Naive thymus-derived CD4-positive, alpha-beta T cell (primary cell): ENCODE measurements at regions not wholly inside any gene's neighbourhood (a gene's known extent, or its start where the extent isn't known, plus 50 kb on each side); places are given as distances from the start of the nearest gene placed in this dataset.

ENCODE experiments used
- ATAC-seq: fragments of 150-1000 bp; cut with Tn5 transposase; 2 replicates; pipeline ENCODE4 v1.10.0; 2021; ENCODE audit warnings: mild to moderate bottlenecking, moderate library complexity
- CTCF ChIA-PET: fragments of 350-600 bp; sonication (Branson Sonifier 250); formaldehyde crosslinking; loops from one replicate; lab custom pipeline; 2021; ENCODE audit warnings: antibody characterized with exemption; lab: Charles Lee
- POLR2A ChIA-PET: fragments of 350-600 bp; sonication (Branson Sonifier 250); formaldehyde crosslinking; loops from one replicate; lab custom pipeline; 2021; ENCODE audit warnings: antibody characterized with exemption, inconsistent platforms; lab: Charles Lee
- DNase-seq, 9 donors: peaks; one replicate each; pipeline versions ENCODE4 v3.0.0 to v3.0.0-alpha.2; 2020 to 2022; ENCODE audit warnings: mixed read lengths in 1 of 9
- H3K27ac ChIP-seq: one replicate; pipeline ENCODE4 v1.7.0; 2013; ENCODE audit warnings: mild to moderate bottlenecking, low read depth, low read length, moderate library complexity
- H3K27me3 ChIP-seq, 2 donors: one replicate each; pipeline ENCODE4 v1.7.0; 2013; ENCODE audit warnings: low read length in 2 of 2, mild to moderate bottlenecking in 2 of 2, moderate library complexity in 2 of 2; ENCODE audit not compliant: control insufficient read depth in 2 of 2, insufficient read depth in 2 of 2
- H3K36me3 ChIP-seq, 3 experiments: 1 replicate in 2 of 3; 2 replicates in 1 of 3; pipeline ENCODE4 v1.7.0; 2013; ENCODE audit warnings: low read length in 3 of 3, mild to moderate bottlenecking in 3 of 3, moderate library complexity in 1 of 3; ENCODE audit not compliant: insufficient read depth in 3 of 3, control insufficient read depth in 2 of 3
- H3K4me1 ChIP-seq, 2 donors: one replicate each; pipeline ENCODE4 v1.7.0; 2013; ENCODE audit warnings: low read length in 2 of 2, mild to moderate bottlenecking in 2 of 2, moderate library complexity in 1 of 2; ENCODE audit not compliant: control insufficient read depth in 2 of 2, insufficient read depth in 2 of 2
- H3K4me3 ChIP-seq: 2 replicates; pipeline ENCODE4 v1.7.0; 2013; ENCODE audit warnings: mild to moderate bottlenecking, low read length
- H3K9me3 ChIP-seq, 3 experiments: 1 replicate in 2 of 3; 2 replicates in 1 of 3; pipeline ENCODE4 v1.7.0; 2013; ENCODE audit warnings: low read length in 3 of 3; ENCODE audit not compliant: control insufficient read depth in 2 of 3
- H3K27ac Mint-ChIP-seq, 9 donors: one replicate each; pipeline ENCODE4 v1.8.0; 2020 to 2022; ENCODE audit warnings: mixed read lengths in 9 of 9, mild to moderate bottlenecking in 8 of 9, moderate library complexity in 5 of 9, inconsistent platforms in 2 of 9
- H3K27me3 Mint-ChIP-seq, 5 donors: one replicate each; pipeline ENCODE4 v1.8.0; 2021 to 2022; ENCODE audit warnings: mixed read lengths in 5 of 5, mild to moderate bottlenecking in 1 of 5
- H3K36me3 Mint-ChIP-seq, 5 donors: one replicate each; pipeline ENCODE4 v1.8.0; 2020 to 2022; ENCODE audit warnings: mixed read lengths in 5 of 5, mild to moderate bottlenecking in 3 of 5, inconsistent platforms in 1 of 5
- H3K4me1 Mint-ChIP-seq, 7 donors: one replicate each; pipeline ENCODE4 v1.8.0; 2020 to 2022; ENCODE audit warnings: mixed read lengths in 7 of 7, mild to moderate bottlenecking in 3 of 7, inconsistent platforms in 1 of 7
- H3K4me3 Mint-ChIP-seq, 10 donors: one replicate each; pipeline ENCODE4 v1.8.0; 2020 to 2022; ENCODE audit warnings: mild to moderate bottlenecking in 10 of 10, mixed read lengths in 10 of 10, moderate library complexity in 6 of 10, inconsistent platforms in 2 of 10
- H3K9me3 Mint-ChIP-seq, 11 donors: one replicate each; pipeline ENCODE4 v1.8.0; 2020 to 2022; ENCODE audit warnings: mixed read lengths in 11 of 11, mild to moderate bottlenecking in 4 of 11, inconsistent platforms in 1 of 11, moderate library complexity in 1 of 11
- intact Hi-C, 2 donors: fragments of 100-400 bp; cut with micrococcal nuclease; formaldehyde crosslinking; loops; one replicate each; pipeline ENCODE4 v1.15.1; 2023

DNA sequence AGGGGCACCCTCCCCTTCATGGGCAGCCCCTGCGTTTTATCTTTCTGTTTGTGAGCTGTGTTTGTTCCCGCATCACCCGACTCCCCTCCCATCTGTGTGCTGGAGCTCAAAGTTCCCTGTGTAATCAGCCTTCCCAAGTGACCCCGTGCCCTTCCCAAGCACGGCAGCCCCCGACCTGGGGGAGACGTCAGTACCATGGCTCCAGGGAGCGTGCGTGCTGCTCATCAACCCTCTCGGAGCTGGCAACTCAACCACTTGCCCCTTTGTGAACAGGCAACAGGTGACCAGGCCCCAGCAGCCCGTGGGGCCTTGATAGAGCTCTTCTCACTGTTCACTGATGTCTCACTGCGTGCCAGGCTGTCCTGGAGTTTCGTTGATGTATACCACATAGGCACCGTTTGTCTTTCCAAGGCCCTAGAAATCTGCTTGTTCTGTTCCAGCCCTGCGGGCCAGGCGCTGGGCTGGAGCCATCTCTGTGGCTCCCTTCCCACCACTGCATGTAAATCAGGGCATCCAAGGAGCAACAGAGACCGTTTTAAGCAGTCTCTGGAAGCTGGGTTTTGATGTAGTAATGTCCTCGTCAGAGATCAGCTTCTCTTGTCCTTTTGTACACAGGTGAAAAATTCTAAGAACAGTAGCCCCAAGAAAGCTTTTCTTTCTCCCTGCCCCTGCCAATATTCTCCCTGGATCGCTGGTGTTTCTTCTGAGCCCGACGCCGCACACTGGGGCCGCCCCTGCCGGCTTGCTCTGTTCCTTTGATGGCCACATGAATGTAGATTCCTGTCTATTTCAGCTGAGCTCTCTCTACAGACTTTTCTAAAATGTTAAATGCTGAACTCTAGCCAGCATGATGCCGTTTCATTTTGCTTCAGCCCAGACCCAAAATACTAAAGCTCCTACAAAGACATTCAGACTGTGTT lies 107.0 kb upstream of the PTPRM start:
- intact Hi-C loops = no loop called here
- Mint-ChIP-seq H3K4me1 (no peaks in the 10 kb centered on the region), H3K9me3 (peaks cover 0 to 4% (median 0%) of the 10 kb centered on the region in 11 donors), H3K27me3 (no peaks in the 10 kb centered on the region), H3K4me3 (no peak overlapping the region), H3K27ac (no peak overlapping the region), H3K36me3 (no peaks in the 10 kb centered on the region)
- Histone ChIP-seq H3K36me3 (no peaks in the 10 kb centered on the region), H3K9me3 (no peaks in the 10 kb centered on the region), H3K4me3 (no peak overlapping the region), H3K4me1 (no peaks in the 10 kb centered on the region), H3K27me3 (no peaks in the 10 kb centered on the region), H3K27ac (no peak overlapping the region)
- ChIA-PET CTCF (no interaction called here), POLR2A (no interaction called here)
- no peak for ATAC-seq
- DNase-seq = no peak

DNA sequence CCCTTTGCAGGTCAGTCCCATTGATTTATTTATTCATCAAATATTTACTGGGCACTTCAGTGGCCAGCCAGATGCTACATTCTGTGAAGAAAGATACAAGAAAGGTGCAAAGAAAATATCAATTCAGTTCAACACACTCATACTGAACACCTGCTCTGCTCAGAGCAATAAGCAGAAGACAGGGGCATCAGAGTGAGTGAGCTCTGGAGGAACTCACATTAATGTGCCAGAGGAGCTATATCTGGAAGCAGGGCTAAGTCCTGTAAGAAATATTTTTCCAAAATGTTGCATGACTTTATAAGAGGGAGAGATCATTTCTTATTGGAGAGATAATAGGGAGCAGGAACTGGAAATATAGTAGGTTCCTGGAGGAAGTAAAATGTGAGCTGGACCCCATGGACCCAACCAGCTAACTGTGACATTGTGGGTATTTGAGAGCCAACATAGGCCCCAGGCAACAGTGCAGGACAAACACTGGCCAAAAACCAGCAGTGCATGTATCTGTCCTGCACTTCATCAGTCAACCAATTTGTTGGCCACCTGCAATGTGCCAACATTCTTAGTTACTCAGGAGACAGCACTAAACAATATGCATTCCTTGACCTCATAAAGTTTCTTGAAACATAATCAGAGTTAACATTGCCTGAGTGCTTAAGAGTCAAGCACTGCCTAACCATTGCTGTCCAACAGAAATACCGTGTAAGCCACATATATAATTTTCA lies 102.7 kb upstream of the PTPRM start:
- Histone ChIP-seq H3K4me1 (no peaks in the 10 kb centered on the region), H3K36me3 (no peaks in the 10 kb centered on the region), H3K27ac (no peak overlapping the region), H3K27me3 (no peaks in the 10 kb centered on the region), H3K9me3 (no peaks in the 10 kb centered on the region), H3K4me3 (no peak overlapping the region)
- ChIA-PET CTCF (no interaction called here), POLR2A (no interaction called here)
- no peak overlapping the region for H3K4me3 Mint-ChIP-seq
- no peak overlapping the region for H3K27ac Mint-ChIP-seq
- intact Hi-C loops = no loop called here
- peaks cover 0 to 4% (median 0%) of the 10 kb centered on the region in 11 donors for H3K9me3 Mint-ChIP-seq
- no peaks in the 10 kb centered on the region for H3K4me1 Mint-ChIP-seq
- ATAC-seq = no peak
- DNase-seq = no peak
- H3K36me3 Mint-ChIP-seq = no peaks in the 10 kb centered on the region
- H3K27me3 Mint-ChIP-seq = peaks cover 0 to 4% (median 0%) of the 10 kb centered on the region in 5 donors

DNA sequence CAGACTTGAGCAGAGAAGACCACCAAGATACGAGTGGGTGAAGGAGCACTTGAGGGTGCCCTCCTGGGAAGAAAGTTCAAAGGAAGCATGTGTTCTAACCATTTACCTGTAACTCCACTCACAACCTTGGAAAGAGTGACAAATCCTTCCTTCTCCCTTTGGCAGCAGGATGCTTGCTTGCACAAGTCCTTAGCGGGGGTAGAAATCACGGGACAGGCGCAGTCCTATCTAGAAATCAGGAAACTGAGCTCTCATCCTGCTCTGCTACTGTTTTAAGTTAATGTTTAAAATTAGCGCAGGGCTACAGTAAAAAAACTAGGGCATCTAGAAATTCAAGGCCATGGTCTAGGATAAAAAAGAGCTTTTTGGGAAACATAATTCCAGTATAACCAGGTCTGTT lies 100.9 kb upstream of the PTPRM start:
- Histone ChIP-seq H3K36me3 (no peaks in the 10 kb centered on the region), H3K4me3 (no peak overlapping the region), H3K9me3 (no peaks in the 10 kb centered on the region), H3K27ac (no peak overlapping the region), H3K4me1 (no peaks in the 10 kb centered on the region), H3K27me3 (no peaks in the 10 kb centered on the region)
- intact Hi-C loops = no loop called here
- Mint-ChIP-seq H3K4me3 (no peak overlapping the region), H3K27ac (no peak overlapping the region), H3K4me1 (no peaks in the 10 kb centered on the region), H3K27me3 (peaks cover 0 to 9% (median 0%) of the 10 kb centered on the region in 5 donors), H3K36me3 (no peaks in the 10 kb centered on the region), H3K9me3 (peaks cover 0 to 4% (median 0%) of the 10 kb centered on the region in 11 donors)
- ChIA-PET POLR2A (no interaction called here), CTCF (no interaction called here)
- ATAC-seq (no peak), DNase-seq (no peak)

DNA sequence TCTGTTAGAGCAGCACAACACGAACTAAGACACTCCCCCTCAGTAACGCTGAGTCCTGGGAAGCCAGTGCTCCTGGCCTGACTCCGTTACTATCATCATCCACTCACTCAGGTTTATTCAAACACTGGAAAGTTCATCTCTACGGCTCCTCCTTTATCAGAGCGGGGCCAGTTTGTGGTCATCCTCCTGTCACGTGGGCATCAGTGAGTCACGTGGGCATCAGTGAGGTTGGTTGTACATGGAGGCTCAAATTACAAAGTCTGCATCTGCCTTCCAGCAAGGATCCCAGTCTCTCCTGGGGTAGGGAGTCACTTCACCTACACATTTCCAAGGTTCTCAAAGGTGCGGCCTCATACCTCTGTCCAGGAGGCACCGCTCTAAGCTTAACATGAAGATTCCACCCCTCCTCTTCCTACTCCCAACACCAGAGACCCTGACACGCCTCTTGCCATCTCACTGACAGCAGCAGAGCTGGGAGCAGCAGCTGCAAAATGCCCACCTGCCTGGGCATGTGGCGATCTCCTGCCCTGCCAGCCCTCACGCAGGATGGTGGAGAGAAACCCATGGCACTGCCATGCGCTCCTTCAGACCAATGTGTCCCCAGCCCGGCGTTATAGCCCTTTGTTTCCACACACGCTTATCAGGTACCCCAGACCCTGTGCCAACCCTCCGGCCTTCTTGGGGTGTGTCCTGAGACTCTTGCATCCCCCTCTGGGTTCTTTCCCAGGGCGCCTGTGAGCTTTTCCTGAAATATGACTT lies 99.2 kb upstream of the PTPRM start:
- H3K4me1 ChIP-seq = no peaks in the 10 kb centered on the region
- Mint-ChIP-seq H3K36me3 (no peaks in the 10 kb centered on the region), H3K4me3 (no peak overlapping the region), H3K9me3 (peaks cover 0 to 3% (median 0%) of the 10 kb centered on the region in 11 donors), H3K27me3 (peaks cover 0 to 9% (median 0%) of the 10 kb centered on the region in 5 donors), H3K4me1 (no peaks in the 10 kb centered on the region), H3K27ac (no peak overlapping the region)
- no peaks in the 10 kb centered on the region for H3K9me3 ChIP-seq
- no peak overlapping the region for H3K27ac ChIP-seq
- H3K27me3 ChIP-seq = no peaks in the 10 kb centered on the region
- H3K36me3 ChIP-seq = no peaks in the 10 kb centered on the region
- intact Hi-C loops = no loop called here
- no peak overlapping the region for H3K4me3 ChIP-seq
- ATAC-seq (no peak), DNase-seq (no peak)
- ChIA-PET POLR2A (no interaction called here), CTCF (no interaction called here)

DNA sequence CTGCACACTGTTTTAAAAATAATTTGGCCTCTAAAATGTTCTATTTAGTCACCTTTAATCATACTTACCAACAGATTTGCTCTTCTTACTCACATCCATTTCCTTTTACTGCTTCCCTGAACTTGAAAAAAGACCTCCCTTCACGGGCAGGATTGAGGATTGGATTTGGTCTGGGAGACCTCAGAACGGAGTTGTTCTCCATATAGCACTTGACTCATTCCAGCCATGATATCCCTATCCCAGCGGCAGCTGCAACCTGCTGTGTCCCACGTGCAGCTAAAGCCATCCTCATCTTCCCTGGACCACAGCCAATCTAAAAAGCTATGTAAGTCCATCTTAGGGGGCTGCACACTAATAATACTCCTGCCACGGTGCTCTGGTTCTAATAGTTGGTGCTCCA lies 97.0 kb upstream of the PTPRM start:
- Histone ChIP-seq H3K36me3 (no peaks in the 10 kb centered on the region), H3K27me3 (no peaks in the 10 kb centered on the region), H3K9me3 (no peaks in the 10 kb centered on the region), H3K4me3 (no peak overlapping the region), H3K4me1 (no peaks in the 10 kb centered on the region), H3K27ac (no peak overlapping the region)
- POLR2A ChIA-PET = no interaction called here
- H3K27me3 Mint-ChIP-seq = peaks cover 0 to 9% (median 0%) of the 10 kb centered on the region in 5 donors
- ATAC-seq (no peak), DNase-seq (no peak)
- intact Hi-C loops = no loop called here
- H3K9me3 Mint-ChIP-seq = peaks cover 0 to 6% (median 0%) of the 10 kb centered on the region in 11 donors
- H3K27ac Mint-ChIP-seq = no peak overlapping the region
- no peaks in the 10 kb centered on the region for H3K4me1 Mint-ChIP-seq
- H3K36me3 Mint-ChIP-seq = no peaks in the 10 kb centered on the region
- H3K4me3 Mint-ChIP-seq = no peak overlapping the region
- CTCF ChIA-PET = no interaction called here

DNA sequence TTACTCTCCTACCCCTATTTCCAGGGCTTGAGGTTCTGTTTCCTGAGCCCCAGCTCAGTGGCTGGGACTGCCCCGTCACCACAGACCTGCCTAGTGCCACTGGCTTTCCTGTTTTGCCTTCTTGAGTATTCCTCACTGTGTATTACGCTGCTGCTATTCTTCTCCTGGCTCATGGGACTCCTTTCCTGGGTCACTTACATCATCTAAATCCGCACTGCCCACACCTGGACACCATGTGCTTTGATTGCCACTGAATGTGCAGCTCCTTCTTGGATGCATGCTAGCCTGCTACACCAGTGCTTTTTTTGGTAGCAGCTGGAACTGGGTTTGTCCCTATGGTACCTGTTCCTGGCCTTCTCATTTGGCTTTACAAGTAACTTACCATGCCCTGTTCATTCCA lies 96.6 kb upstream of the PTPRM start:
- Mint-ChIP-seq H3K36me3 (no peaks in the 10 kb centered on the region), H3K27ac (no peak overlapping the region), H3K4me3 (no peak overlapping the region), H3K9me3 (peaks cover 0 to 6% (median 0%) of the 10 kb centered on the region in 11 donors), H3K27me3 (peaks cover 0 to 9% (median 0%) of the 10 kb centered on the region in 5 donors), H3K4me1 (no peaks in the 10 kb centered on the region)
- Histone ChIP-seq H3K9me3 (no peaks in the 10 kb centered on the region), H3K27ac (no peak overlapping the region), H3K36me3 (no peaks in the 10 kb centered on the region), H3K27me3 (no peaks in the 10 kb centered on the region), H3K4me3 (no peak overlapping the region), H3K4me1 (no peaks in the 10 kb centered on the region)
- ChIA-PET CTCF (no interaction called here), POLR2A (no interaction called here)
- intact Hi-C loops = no loop called here
- no peak for ATAC-seq
- DNase-seq = no peak
